Tibial artery (tissue), 4 donors: ENCODE measurements at regions not wholly inside any gene's neighbourhood (a gene's known extent, or its start where the extent isn't known, plus 50 kb on each side); places are given as distances from the start of the nearest gene placed in this dataset.

ENCODE experiments used
- DNase-seq, 2 donors: peaks; one replicate each; pipeline ENCODE4 v3.0.0-alpha.2; 2019
- H3K27ac ChIP-seq, 2 donors: fragments of 200-600 bp; sonication (generic) in 1 of 2; 1 replicate in 1 of 2; 2 replicates in 1 of 2; pipeline ENCODE4 v1.5.1; 2018 to 2019; ENCODE audit warnings: mild to moderate bottlenecking in 1 of 2
- H3K27me3 ChIP-seq, 2 donors: fragments of 200-600 bp; sonication (generic) in 1 of 2; one replicate each; pipeline versions ENCODE4 v1.5.1 to v1.6.0; 2016 to 2019
- H3K36me3 ChIP-seq, 3 donors: fragments of 200-600 bp; sonication (generic) in 2 of 3; one replicate each; pipeline ENCODE4 v1.5.1; 2016 to 2019; ENCODE audit warnings: mild to moderate bottlenecking in 2 of 3
- H3K4me1 ChIP-seq, 4 donors: fragments of 200-600 bp; sonication (generic) in 2 of 4; 1 replicate in 3 of 4; 2 replicates in 1 of 4; pipeline ENCODE4 v1.5.1; 2016 to 2019
- H3K4me3 ChIP-seq, 2 donors: fragments of 200-600 bp; sonication (generic) in 1 of 2; 1 replicate in 1 of 2; 2 replicates in 1 of 2; pipeline ENCODE4 v1.5.1; 2018 to 2019; ENCODE audit warnings: mild to moderate bottlenecking in 2 of 2
- H3K9me3 ChIP-seq, 3 donors: fragments of 200-600 bp; sonication (generic) in 1 of 3; one replicate each; pipeline ENCODE4 v1.5.1; 2016 to 2019
- intact Hi-C: fragments of 100-400 bp; cut with DNase I; formaldehyde crosslinking; loops from one replicate; pipeline ENCODE4 v1.15.0; 2023; ENCODE audit warnings: low total_unique reads
- TF ChIP-seq, protein P1 (sequence below), 2 experiments: fragments of 200-600 bp in 1 of 2; fragments of 450-650 bp in 1 of 2; IDR thresholded peaks; one replicate each; pipeline ENCODE4 v1.5.1; 2017 to 2019; ENCODE audit warnings: antibody characterized with exemption in 2 of 2, mild to moderate bottlenecking in 1 of 2, moderate library complexity in 1 of 2

DNA sequence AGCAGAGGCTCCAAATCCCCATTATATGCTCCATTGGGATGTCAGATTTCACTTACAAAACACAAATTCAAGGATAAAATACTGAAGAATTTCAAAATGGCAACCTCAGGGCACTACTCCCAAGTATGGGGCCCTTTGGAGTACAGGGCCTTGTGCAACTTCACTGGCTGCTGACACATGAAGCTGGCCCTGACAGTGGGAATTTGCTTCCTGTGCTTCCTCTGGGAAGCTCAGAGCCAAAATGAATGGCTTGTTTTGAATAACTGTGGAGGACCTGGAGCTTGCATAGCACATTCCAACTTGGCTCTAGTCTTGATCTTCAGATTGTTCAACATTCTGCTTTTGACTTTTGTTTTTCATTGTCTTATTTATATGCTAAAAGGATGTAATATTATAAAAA is 52.3 kb upstream of the HNF1B start:
- intact Hi-C loops = no loop called here
- Histone ChIP-seq H3K36me3 (no peaks in the 10 kb centered on the region), H3K27me3 (peaks cover 0 to 21% of the 10 kb centered on the region in 2 donors), H3K4me1 (peaks cover 0 to under 1% (median 0%) of the 10 kb centered on the region in 4 donors), H3K27ac (no peak overlapping the region), H3K4me3 (no peak overlapping the region), H3K9me3 (no peaks in the 10 kb centered on the region)
- TF ChIP-seq, protein P1, sequence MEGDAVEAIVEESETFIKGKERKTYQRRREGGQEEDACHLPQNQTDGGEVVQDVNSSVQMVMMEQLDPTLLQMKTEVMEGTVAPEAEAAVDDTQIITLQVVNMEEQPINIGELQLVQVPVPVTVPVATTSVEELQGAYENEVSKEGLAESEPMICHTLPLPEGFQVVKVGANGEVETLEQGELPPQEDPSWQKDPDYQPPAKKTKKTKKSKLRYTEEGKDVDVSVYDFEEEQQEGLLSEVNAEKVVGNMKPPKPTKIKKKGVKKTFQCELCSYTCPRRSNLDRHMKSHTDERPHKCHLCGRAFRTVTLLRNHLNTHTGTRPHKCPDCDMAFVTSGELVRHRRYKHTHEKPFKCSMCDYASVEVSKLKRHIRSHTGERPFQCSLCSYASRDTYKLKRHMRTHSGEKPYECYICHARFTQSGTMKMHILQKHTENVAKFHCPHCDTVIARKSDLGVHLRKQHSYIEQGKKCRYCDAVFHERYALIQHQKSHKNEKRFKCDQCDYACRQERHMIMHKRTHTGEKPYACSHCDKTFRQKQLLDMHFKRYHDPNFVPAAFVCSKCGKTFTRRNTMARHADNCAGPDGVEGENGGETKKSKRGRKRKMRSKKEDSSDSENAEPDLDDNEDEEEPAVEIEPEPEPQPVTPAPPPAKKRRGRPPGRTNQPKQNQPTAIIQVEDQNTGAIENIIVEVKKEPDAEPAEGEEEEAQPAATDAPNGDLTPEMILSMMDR (IDR thresholded peaks at IDR 0.05) = no peak
- no peak for DNase-seq

DNA sequence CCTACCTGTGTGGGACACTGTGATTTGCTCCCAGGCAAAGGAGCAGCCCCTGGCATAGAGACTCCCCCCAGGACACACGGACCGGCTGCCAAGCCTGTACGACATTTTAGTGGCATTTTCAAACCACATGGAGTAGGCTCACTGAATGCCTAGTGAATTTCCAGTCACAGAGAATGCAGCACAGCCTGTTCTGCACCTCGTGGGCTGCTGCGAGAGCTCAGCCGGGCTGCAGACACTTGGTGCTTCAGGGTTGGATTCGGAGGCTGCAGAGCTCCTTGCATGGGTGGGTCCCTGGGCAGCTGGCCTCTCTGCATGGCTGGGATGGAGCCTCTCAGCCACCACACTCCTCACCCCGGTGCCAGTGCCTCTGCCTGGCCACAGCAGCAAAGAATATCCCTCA is 51.2 kb upstream of the HNF1B start:
- H3K36me3 ChIP-seq = no peaks in the 10 kb centered on the region
- intact Hi-C loops = no loop called here
- no peak overlapping the region for H3K27ac ChIP-seq
- TF ChIP-seq, protein P1 (IDR thresholded peaks at IDR 0.05) = no peak
- DNase-seq = no peak
- H3K27me3 ChIP-seq = peaks cover 0 to 31% of the 10 kb centered on the region in 2 donors
- no peaks in the 10 kb centered on the region for H3K4me1 ChIP-seq
- no peak overlapping the region for H3K4me3 ChIP-seq
- no peaks in the 10 kb centered on the region for H3K9me3 ChIP-seq
